ENCODE measurements at regions not wholly inside any gene's neighbourhood (a gene's known extent, or its start where the extent isn't known, plus 50 kb on each side); places are given as distances from the start of the nearest gene placed in this dataset.

GRCh38 chr14:39765676-39766075 lies 333.4 kb upstream of the FBXO33 start:
- peaks cover 16% of the 10 kb centered on the region for H3K4me1 Mint-ChIP-seq
- H3K27me3 Mint-ChIP-seq: no peaks in the 10 kb centered on the region
- H3K27ac Mint-ChIP-seq: no peak overlapping the region
- no peaks in the 10 kb centered on the region for H3K36me3 Mint-ChIP-seq
- H3K4me3 Mint-ChIP-seq: no peak overlapping the region
- no peaks in the 10 kb centered on the region for H3K9me3 Mint-ChIP-seq

GRCh38 chr14:39763402-39763890 lies 331.2 kb upstream of the FBXO33 start:
- no peaks in the 10 kb centered on the region for H3K27me3 Mint-ChIP-seq
- H3K9me3 Mint-ChIP-seq: no peaks in the 10 kb centered on the region
- H3K4me1 Mint-ChIP-seq: peaks cover 14% of the 10 kb centered on the region
- no peak overlapping the region for H3K27ac Mint-ChIP-seq
- H3K36me3 Mint-ChIP-seq: no peaks in the 10 kb centered on the region
- peak overlapping the region; percentile 51 for H3K4me3 Mint-ChIP-seq

- Mint-ChIP-seq H3K27me3 (no peaks in the 10 kb centered on the region), H3K27ac (peak overlapping the region; percentile 52), H3K36me3 (no peaks in the 10 kb centered on the region), H3K4me1 (peaks cover 11% of the 10 kb centered on the region), H3K4me3 (peak overlapping the region; percentile 51), H3K9me3 (no peaks in the 10 kb centered on the region)
Observed at GRCh38 chr14:39762576-39763401, 330.6 kb upstream of the FBXO33 start.

GRCh38 chr14:39755269-39755878 lies 323.1 kb upstream of the FBXO33 start:
- H3K4me1 Mint-ChIP-seq: no peaks in the 10 kb centered on the region
- H3K36me3 Mint-ChIP-seq: peaks cover 2% of the 10 kb centered on the region
- H3K27ac Mint-ChIP-seq: no peak overlapping the region
- H3K4me3 Mint-ChIP-seq: no peak overlapping the region
- peaks cover 8% of the 10 kb centered on the region for H3K9me3 Mint-ChIP-seq
- no peaks in the 10 kb centered on the region for H3K27me3 Mint-ChIP-seq

- H3K27ac Mint-ChIP-seq: no peak overlapping the region
- H3K27me3 Mint-ChIP-seq: no peaks in the 10 kb centered on the region
- no peaks in the 10 kb centered on the region for H3K4me1 Mint-ChIP-seq
- peaks cover 8% of the 10 kb centered on the region for H3K9me3 Mint-ChIP-seq
- no peak overlapping the region for H3K4me3 Mint-ChIP-seq
- H3K36me3 Mint-ChIP-seq: no peaks in the 10 kb centered on the region
Observed at GRCh38 chr14:39740454-39740853, 308.2 kb upstream of the FBXO33 start.

GRCh38 chr14:39739796-39740195 lies 307.6 kb upstream of the FBXO33 start:
- Mint-ChIP-seq H3K36me3 (no peaks in the 10 kb centered on the region), H3K27ac (no peak overlapping the region), H3K9me3 (peaks cover 8% of the 10 kb centered on the region), H3K4me3 (no peak overlapping the region), H3K4me1 (no peaks in the 10 kb centered on the region), H3K27me3 (no peaks in the 10 kb centered on the region)

GRCh38 chr14:39734306-39734705 lies 302.1 kb upstream of the FBXO33 start:
- H3K27me3 Mint-ChIP-seq: no peaks in the 10 kb centered on the region
- no peaks in the 10 kb centered on the region for H3K36me3 Mint-ChIP-seq
- H3K4me3 Mint-ChIP-seq: no peak overlapping the region
- no peak overlapping the region for H3K27ac Mint-ChIP-seq
- H3K9me3 Mint-ChIP-seq: peaks cover 13% of the 10 kb centered on the region
- H3K4me1 Mint-ChIP-seq: no peaks in the 10 kb centered on the region

GRCh38 chr14:39733741-39734140 lies 301.5 kb upstream of the FBXO33 start:
- no peaks in the 10 kb centered on the region for H3K27me3 Mint-ChIP-seq
- H3K27ac Mint-ChIP-seq: no peak overlapping the region

GRCh38 chr14:39731912-39732311 lies 299.7 kb upstream of the FBXO33 start:
- no peaks in the 10 kb centered on the region for H3K4me1 Mint-ChIP-seq
- no peaks in the 10 kb centered on the region for H3K27me3 Mint-ChIP-seq

More at GRCh38 chr14:39733741-39734140, 301.5 kb upstream of the FBXO33 start:
- Mint-ChIP-seq H3K4me1 (no peaks in the 10 kb centered on the region), H3K36me3 (no peaks in the 10 kb centered on the region), H3K4me3 (no peak overlapping the region), H3K9me3 (peaks cover 18% of the 10 kb centered on the region)

GRCh38 chr14:39726563-39726962 lies 294.3 kb upstream of the FBXO33 start:
- Mint-ChIP-seq H3K9me3 (peaks cover 12% of the 10 kb centered on the region), H3K27ac (no peak overlapping the region), H3K27me3 (no peaks in the 10 kb centered on the region), H3K4me1 (no peaks in the 10 kb centered on the region), H3K4me3 (no peak overlapping the region), H3K36me3 (no peaks in the 10 kb centered on the region)

More at GRCh38 chr14:39731912-39732311, 299.7 kb upstream of the FBXO33 start:
- H3K27ac Mint-ChIP-seq: no peak overlapping the region
- no peaks in the 10 kb centered on the region for H3K36me3 Mint-ChIP-seq
- H3K4me3 Mint-ChIP-seq: no peak overlapping the region
- H3K9me3 Mint-ChIP-seq: peaks cover 20% of the 10 kb centered on the region

- Mint-ChIP-seq H3K27me3 (no peaks in the 10 kb centered on the region), H3K27ac (no peak overlapping the region), H3K4me1 (peaks cover 5% of the 10 kb centered on the region), H3K4me3 (no peak overlapping the region), H3K9me3 (no peaks in the 10 kb centered on the region), H3K36me3 (no peaks in the 10 kb centered on the region)
Observed at GRCh38 chr14:39722547-39723273, 290.5 kb upstream of the FBXO33 start.

GRCh38 chr14:39716987-39717570 lies 284.8 kb upstream of the FBXO33 start:
- H3K36me3 Mint-ChIP-seq: no peaks in the 10 kb centered on the region
- no peak overlapping the region for H3K27ac Mint-ChIP-seq
- H3K4me3 Mint-ChIP-seq: no peak overlapping the region
- no peaks in the 10 kb centered on the region for H3K27me3 Mint-ChIP-seq
- peaks cover 5% of the 10 kb centered on the region for H3K4me1 Mint-ChIP-seq
- no peaks in the 10 kb centered on the region for H3K9me3 Mint-ChIP-seq

- peaks cover 12% of the 10 kb centered on the region for H3K9me3 Mint-ChIP-seq
- no peak overlapping the region for H3K4me3 Mint-ChIP-seq
- no peaks in the 10 kb centered on the region for H3K4me1 Mint-ChIP-seq
- H3K36me3 Mint-ChIP-seq: peaks cover 3% of the 10 kb centered on the region
- H3K27ac Mint-ChIP-seq: no peak overlapping the region
- no peaks in the 10 kb centered on the region for H3K27me3 Mint-ChIP-seq
Observed at GRCh38 chr14:39712293-39712999, 280.2 kb upstream of the FBXO33 start.

- H3K4me1 Mint-ChIP-seq: peaks cover 5% of the 10 kb centered on the region
- peaks cover 8% of the 10 kb centered on the region for H3K9me3 Mint-ChIP-seq
- no peak overlapping the region for H3K4me3 Mint-ChIP-seq
- no peak overlapping the region for H3K27ac Mint-ChIP-seq
- H3K36me3 Mint-ChIP-seq: peaks cover 6% of the 10 kb centered on the region
- H3K27me3 Mint-ChIP-seq: no peaks in the 10 kb centered on the region
Observed at GRCh38 chr14:39704594-39704993, 272.4 kb upstream of the FBXO33 start.

- Mint-ChIP-seq H3K9me3 (peaks cover 7% of the 10 kb centered on the region), H3K4me3 (no peak overlapping the region), H3K36me3 (peaks cover 2% of the 10 kb centered on the region), H3K27me3 (no peaks in the 10 kb centered on the region), H3K27ac (no peak overlapping the region), H3K4me1 (peaks cover 4% of the 10 kb centered on the region)
Observed at GRCh38 chr14:39694341-39694740, 262.1 kb upstream of the FBXO33 start.
